HG03354 (cell line): ENCODE measurements at regions not wholly inside any gene's neighbourhood (a gene's known extent, or its start where the extent isn't known, plus 50 kb on each side); places are given as distances from the start of the nearest gene placed in this dataset.
"Not testable (repeated sequence)": the region's sequence is repeated elsewhere in the genome, so short reads cannot be mapped to it uniquely, and the experiment has no call there.

ENCODE experiments used
- ATAC-seq: cut with Tn5 transposase; IDR thresholded peaks from one replicate; pipeline ENCODE4 v1.9.1; 2021; ENCODE audit warnings: mild to moderate bottlenecking; ENCODE audit not compliant: unreplicated experiment, poor library complexity, severe bottlenecking

DNA sequence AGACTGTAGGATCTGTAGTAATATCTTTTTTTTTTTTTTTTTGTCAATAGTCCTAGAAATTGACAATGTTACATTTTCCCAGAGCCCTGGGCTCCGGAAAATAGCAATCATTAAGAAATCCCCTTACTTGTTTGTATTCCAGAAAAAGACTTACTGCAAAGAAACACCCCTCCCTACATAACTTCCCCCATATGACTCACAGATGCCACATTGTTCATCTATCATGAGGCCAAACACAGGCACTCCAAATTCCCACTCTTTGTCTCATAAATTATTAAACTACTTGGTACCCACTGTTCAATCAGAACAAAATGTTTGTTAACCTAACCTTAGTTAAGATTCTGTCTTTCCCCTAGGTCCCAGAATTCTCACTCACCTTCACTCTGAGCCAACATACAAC lies 53.5 kb downstream of the TEX51 start:
- ATAC-seq, result no peak

- no peak for ATAC-seq
These were observed 54.8 kb downstream of the TEX51 start for GRCh38 chr2:126953483-126953882.

- no peak for ATAC-seq
These were observed 56.1 kb downstream of the TEX51 start for GRCh38 chr2:126954831-126955230.

- ATAC-seq, result not testable (repeated sequence)
These were observed 58.1 kb downstream of the TEX51 start for GRCh38 chr2:126956773-126957172.

DNA sequence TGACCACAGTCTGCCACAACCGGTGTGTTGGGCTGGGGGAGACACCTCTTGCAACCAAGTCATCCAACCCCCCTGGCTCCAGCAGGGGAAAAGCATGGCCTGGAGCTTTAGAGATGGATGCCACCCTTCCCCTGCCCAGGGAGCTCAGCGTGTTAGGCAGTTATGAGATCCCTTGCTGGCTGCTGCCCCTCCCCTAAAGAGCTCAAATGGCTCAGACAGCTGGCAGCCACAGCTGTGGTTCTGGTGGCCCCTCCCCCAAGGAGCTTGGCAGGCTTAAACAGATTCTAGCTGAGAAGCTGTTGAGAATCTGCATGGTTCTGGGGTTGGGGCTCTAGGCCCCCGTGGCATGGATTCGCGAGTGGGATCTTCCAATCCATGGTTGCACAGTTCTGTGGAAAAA lies 64.7 kb downstream of the TEX51 start:
- ATAC-seq, result no peak

GRCh38 chr2:126966601-126967000 lies 67.9 kb downstream of the TEX51 start:
- no peak for ATAC-seq

DNA sequence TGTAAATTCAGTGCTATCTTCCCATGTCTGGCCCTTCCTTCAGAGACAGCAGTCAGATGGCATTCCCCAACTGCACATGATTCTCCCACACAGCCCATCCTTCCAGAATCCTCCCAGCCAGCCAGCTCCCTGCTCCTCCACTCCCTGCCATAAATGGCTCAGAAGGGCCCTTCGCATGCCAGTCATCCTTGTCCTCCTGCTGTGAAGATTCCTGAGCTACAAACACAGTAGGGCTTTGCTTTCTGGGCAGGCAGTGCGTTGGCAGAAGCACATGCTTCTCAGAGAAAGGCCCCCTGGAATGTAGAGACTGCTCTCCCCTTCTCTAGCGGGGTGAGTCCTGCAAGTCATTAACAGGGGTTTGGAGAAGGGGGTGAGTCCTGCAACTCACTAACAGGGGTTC lies 71.9 kb downstream of the TEX51 start:
- no peak for ATAC-seq

DNA sequence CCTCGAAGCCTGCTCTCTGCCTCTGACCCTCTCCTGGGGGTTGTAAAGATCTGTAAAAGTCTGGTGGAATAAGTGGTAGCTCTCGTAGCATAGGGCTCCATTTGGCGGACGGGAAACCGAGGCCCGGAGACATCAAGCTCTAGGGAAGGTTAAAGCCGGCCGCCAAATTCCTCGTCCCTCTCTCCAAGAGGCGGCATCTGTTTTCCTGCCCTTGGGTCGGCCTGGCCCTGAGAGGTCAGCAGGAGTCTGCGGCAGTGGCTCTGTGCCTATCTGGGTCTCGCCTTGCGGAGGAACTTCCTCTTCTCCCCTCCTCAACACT lies 72.4 kb downstream of the TEX51 start:
- no peak for ATAC-seq

- ATAC-seq, result peak; percentile 96
These were observed 73.0 kb downstream of the TEX51 start for GRCh38 chr2:126971481-126972278.

DNA sequence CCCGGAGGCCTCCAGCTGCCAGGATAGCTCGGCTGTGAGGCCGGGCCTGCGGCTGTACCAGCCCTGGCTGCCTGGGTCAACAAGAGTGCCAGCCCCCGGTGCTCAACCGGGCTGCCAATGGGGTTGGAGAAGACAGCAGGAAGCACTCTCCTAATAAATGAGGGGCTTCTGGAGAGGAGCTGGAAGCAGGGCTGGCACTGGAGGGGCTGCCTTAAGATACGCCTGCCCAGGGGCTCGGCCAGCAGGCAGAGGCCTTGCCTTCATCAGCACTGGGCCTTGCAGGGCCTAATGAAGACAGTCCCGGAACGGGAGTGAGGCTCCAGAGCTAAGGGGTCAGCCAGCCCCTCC lies 73.6 kb downstream of the TEX51 start:
- no peak for ATAC-seq

DNA sequence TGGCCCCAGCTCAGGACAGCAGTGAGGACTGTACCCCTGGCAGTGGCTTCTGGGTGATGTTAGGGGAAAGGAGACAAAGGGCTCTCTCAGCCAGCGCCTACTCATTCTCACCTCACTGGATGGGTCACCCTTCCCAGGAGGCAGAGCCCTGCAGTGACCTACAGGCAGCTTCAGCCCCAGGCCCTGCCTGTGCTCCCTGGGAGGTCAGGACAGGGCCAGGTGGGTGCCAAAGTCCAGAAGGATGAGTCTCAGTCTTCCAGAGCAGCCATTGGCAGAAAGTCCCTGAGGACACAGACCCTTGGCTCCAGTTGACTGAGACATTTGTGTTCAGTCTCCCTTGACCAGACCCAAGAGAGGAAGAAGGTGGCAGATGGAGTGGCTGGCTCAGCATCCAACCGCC lies 75.1 kb downstream of the TEX51 start:
- ATAC-seq, result no peak

- ATAC-seq, result no peak
These were observed 77.3 kb downstream of the TEX51 start for GRCh38 chr2:126975671-126976655.

- no peak for ATAC-seq
These were observed 78.1 kb downstream of the TEX51 start for GRCh38 chr2:126976721-126977328.

DNA sequence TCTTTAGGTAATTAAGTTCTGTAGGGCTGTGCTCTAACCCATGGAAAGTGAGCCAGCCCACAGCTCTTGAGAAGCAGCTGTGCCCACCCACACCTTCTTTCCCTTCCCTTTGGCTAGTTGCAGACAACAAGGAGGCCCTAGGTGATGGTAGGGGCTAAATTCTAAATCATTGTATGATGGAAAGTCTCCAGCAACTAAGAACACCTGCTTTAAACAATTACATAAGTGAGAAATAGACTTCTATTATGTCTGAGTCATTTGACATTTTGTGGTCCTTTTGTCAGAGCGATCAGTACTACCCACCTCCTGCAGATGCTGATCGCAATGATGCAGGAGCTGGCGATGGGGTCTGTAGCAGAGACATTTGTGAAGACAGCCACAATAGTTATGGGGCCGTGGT lies 79.6 kb downstream of the TEX51 start:
- ATAC-seq, result no peak

DNA sequence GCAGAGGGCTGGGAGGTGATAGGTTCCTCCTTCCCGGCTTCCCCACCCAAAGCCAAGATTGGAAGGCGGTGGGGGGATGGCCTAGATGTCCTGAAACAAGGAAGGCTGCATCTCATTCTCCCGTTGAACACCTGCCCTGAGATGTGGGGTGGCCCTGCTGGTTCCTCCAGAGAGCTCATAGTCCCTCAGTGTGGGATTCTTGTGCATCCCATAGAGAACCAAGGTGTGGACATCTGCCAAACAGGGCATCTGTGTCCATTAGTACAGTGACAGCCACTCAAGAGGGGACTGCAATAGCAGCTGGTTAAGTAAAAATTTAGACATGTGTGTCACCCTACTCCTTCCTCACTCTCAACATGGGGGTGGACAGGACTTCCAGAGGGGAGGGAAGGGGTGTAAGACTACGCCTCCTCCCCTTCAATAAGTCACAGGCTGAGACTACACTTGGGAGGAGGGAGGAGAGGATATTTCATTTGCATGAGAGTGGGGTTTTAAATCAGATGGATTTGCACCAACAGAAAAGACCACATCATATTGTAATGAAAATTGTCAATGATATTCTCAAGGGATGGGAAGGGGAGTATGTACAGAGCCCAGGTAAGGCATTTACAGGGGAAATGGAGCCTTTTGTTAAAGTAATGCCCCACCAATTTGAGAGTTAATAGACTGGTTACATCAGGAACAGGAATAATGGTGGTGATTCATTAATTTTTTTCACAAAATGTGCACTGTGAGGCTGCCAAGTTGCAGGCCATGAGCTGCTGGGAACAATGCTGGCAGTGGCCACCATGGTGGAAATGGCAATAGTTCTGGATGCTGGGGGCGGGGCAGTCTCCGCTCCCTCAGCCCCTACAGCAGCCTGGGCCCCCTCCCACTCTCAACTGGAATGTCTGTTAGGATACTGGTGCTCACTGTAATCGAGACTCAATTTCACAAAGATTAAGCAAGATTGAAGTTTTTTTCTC lies 80.6 kb downstream of the TEX51 start:
- ATAC-seq, result no peak

- ATAC-seq, result no peak
These were observed 82.8 kb downstream of the TEX51 start for GRCh38 chr2:126981476-126981875.

GRCh38 chr2:126982935-126983334 lies 84.2 kb downstream of the TEX51 start:
- no peak for ATAC-seq

GRCh38 chr2:126986631-126987187 lies 88.0 kb downstream of the TEX51 start:
- no peak for ATAC-seq

- ATAC-seq, result no peak
These were observed 89.8 kb downstream of the TEX51 start for GRCh38 chr2:126988482-126988881.
